Stimulated activated CD8-positive, alpha-beta memory T cell treated with anti-CD3 and anti-CD28 coated beads, Interleukin-15, amount 100 ng/mL, for 4 hours (primary cell): ENCODE measurements at regions not wholly inside any gene's neighbourhood (a gene's known extent, or its start where the extent isn't known, plus 50 kb on each side); places are given as distances from the start of the nearest gene placed in this dataset.
"Not testable (repeated sequence)": the region's sequence is repeated elsewhere in the genome, so short reads cannot be mapped to it uniquely, and the experiment has no call there.

Source experiments
- DNase-seq, 2 donors: peaks; one replicate each; pipeline ENCODE4 v3.0.0-alpha.2; 2020; ENCODE audit warnings: low read depth in 2 of 2

DNA sequence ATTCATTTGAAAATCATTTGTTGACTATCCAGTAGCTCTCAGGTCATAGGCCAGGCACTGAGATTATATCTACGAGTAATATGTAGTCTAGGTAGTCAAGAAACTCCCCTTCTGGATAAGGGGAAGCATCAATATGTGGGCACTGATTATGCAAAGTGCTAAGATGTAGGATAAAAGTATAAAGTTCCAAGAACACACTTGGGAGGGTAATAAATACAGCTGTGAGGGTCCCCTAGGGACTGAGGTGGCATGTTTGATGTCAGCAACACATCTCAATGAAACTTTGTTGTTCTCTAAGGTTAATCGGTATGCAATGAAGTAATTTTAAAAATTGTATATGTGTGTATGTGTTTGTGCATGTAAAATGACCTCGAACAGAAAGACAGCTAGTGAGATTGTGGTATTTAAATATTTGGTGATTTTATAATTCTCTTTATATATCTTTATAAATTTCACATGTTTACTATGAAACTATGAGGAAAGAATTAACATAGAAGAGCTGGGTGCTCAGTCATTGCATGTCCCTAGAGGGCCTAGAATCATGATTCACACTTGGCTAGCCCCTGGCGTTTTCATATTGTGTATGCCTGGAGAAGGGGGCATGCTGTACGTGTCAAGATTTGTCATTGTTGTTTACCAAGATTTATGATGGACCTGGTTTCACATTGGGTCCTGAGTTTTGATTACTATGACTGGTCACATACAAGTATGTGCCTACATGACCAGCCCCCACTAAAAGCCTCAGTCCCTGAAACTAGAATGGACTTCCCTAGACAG, 140.1 kb upstream of the DUSP10 start:
- no peak for DNase-seq

DNA sequence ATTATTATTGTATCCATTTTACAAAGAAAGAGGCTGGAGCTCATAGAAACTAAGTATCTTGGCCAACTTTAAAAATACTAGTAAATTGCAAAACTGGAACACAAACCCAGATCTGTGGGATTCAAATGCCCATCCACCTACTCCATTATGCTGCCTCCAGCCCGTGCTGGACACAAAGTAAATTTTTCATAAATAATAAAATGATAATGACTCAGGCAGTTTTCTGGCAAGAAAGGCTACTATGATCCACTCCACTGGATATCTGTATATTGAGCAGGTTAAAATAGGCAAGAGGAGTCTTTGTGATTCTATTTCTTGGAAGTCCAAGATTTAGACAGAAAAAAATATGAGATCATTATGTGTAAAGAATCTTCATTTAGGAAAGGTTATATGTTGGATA, 138.3 kb upstream of the DUSP10 start:
- no peak for DNase-seq

GRCh38 chr1:221878134-221878533, 136.2 kb upstream of the DUSP10 start:
- DNase-seq = no peak

- DNase-seq = no peak
These were observed 135.4 kb upstream of the DUSP10 start for GRCh38 chr1:221877311-221877710.

DNA sequence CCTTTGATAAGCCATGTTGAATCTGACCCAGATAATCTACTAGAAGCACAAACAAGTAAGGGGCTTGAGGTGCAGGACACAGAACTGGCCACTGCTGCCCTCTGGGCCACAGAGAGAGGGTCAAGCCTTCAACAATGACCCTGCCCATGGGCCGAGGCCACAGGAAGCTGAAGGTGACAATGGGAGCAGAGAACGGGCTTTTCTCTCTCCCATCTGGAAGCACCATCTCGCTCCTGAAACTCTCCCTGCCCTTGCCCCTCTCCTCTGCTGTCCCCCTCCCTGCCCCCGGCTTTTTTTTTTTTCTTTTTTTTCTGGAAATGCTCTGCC, 133.1 kb upstream of the DUSP10 start:
- no peak for DNase-seq

GRCh38 chr1:221874285-221875003, 132.6 kb upstream of the DUSP10 start:
- no peak for DNase-seq

- DNase-seq = no peak
These were observed 131.8 kb upstream of the DUSP10 start for GRCh38 chr1:221873673-221874072.

DNA sequence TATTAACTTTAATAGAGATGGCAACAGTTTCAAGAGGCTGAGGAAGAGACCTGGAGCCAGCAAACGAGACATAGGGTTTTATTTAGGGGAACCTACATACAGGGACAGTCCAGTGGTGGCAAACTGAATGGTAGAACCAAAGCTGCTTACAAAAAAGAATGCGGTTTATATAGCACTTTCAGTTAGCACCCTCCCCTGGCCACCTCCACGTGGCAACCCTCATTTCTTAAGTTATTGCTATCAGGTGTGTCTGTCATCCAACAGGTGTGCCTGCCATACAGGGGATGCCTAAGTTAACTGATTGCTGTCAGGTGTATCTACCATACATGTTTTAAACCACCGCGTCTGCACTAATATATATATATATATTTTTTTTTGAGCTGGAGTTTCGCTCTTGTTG, 129.2 kb upstream of the DUSP10 start:
- no peak for DNase-seq

DNA sequence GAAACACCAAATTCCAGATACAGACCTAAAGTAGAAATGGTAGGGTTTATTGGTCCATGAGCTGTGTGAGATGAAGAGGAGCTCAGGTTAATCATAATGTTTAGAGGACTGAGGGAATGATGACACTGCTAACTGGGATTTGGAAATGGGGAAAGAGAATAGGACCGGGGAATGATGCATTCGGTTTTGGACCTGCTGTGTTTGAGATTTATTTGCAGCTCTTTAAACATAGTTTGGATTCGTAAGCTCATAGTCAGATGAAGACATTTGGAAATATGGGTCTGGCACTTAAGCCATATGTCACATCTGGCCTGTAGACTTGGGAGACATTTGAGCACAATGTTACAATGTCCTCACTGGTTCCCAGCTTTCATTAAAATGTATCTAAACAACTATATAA, 127.9 kb upstream of the DUSP10 start:
- no peak for DNase-seq

DNA sequence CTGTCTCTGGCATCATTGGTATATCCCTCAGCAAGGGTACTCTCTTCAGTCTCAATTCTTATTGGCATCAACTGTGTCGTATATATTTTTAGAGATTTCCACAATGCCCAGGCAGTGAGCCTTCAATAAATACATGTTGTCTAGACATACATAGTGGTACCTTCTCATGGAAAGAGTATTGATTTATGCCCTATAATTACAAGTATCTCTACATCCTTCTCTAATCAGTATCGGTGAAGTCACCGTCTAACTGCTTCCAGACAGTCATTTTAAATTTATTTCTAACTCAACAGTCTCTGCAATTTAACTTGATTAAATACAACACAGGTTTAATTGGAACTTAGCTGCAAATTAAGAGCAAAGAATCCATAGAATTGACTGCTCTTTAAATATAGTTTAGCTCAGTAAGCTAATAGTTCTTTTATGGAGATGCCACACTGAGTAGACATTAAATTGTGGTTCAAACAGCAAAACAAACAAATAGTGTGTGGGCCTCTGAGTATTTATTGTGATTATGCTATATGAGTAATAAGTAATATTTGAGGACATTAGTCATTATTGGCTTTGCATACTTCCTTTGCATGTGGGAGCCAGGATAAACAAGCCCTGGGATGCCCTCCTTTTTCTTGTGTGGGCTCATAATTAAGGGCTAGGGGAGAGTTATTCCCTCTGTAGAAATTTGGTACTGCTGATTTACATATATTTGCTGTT, 126.9 kb upstream of the DUSP10 start:
- DNase-seq = no peak

DNA sequence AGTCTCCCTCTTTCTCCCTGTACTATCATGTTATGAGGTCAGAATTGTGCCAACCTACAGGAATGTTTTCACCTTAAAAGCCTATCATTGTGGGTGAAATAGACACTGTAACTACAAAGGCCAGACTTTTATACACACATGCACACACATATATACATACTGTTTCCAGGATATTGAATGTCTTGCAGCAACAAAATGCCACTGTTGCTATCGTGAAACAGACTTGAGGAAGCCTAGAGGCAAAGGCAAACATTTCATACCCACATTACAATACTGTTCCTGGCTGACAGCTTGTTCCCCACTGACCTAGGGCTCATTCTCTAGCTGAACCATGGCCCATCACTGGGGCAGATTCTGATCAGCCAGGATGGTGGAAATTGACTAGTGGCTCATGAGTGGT, 125.1 kb upstream of the DUSP10 start:
- no peak for DNase-seq

GRCh38 chr1:221865808-221866207, 123.9 kb upstream of the DUSP10 start:
- no peak for DNase-seq

DNA sequence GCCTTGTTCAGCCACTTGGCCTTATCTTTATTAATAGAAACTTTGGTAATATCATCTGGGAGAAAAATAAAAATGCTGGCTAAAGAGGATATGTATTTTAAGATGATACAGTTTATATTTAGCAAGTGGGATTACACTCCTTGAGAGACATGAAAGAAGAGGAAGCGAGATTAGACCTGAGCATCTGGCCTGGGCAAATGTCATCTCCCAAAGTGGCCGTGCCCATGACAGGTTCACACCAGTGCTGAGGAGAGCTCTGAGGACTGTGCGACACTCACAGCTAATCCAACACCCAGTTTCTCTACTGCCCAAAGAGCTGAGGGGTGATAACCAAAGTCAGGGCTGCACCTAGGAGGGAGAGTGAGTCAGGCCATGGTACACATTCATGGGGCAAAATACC, 121.7 kb upstream of the DUSP10 start:
- DNase-seq = no peak

- no peak for DNase-seq
These were observed 121.1 kb upstream of the DUSP10 start for GRCh38 chr1:221862971-221863370.

DNA sequence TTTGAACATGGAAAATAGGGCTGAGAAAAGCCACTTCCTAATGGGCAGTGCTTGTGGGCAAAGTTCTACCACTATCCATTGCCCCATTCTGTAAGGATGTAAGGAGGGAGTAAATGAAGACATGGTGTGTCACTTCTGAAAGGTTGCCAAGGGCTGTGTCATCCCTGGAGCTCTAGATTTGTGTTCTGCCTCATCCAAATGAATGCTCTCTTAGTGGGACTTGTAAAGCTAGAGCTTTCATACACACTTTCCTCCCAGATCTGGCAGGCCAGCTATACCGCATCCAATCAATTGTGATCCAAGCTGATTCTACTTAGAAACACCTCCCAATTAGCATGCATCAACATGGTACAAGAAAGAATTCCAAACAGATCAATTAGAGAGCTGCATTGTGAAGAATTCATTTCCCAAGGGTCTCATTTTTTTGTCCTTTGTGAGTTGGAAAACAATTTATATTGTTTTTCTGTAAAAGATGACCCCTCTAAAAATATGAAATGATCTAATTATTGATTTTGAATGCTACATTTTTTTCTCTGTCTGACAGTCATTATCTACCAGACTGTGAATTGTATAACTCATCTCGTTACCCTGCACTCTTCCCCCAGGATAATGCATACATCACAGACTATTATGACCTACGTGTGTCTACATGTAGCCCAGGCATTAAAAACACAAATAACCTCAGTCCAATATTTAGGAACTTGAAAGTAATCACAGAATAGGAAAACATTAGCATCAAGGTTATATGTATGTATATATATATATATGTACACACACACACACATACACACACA, 117.1 kb upstream of the DUSP10 start:
- no peak for DNase-seq

DNA sequence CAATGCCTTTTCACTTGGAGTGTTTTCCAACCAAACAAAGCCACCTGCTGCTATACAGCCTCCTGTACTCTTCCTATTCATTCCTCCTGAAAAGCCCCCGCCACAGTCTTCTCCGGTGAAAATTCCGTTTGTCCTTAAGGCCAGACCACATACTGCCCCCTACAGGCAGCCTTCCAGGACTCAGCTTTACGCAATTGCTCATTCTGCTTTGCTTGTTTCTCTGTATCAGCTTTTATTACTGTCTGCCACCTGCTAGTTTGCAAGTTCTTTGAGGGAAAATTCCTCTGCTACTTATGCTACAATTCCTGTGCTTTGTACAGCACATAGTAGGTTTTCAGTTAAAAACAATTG, 115.2 kb upstream of the DUSP10 start:
- DNase-seq = not testable (repeated sequence)

GRCh38 chr1:221856228-221857093, 114.6 kb upstream of the DUSP10 start:
- no peak for DNase-seq

DNA sequence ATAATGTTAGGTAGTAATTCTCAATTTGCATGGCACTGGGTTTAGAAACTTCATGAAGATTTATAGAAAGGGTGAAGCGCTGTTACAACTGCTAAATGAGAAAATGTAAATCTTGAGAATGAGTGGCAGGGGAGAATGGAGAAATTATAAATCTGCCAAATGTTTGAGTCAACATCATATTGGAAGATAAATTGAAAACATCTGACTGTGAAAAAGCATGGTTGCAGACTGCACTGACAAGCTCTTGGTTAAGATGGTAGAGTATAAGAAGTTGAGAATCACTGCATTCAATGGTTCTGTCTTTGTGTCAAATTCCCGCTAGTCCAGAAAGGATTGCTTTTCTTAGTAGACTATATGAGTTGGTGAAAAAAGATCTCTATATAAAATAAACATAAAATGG, 113.3 kb upstream of the DUSP10 start:
- DNase-seq = no peak

- DNase-seq = no peak
These were observed 109.4 kb upstream of the DUSP10 start for GRCh38 chr1:221851336-221851735.

DNA sequence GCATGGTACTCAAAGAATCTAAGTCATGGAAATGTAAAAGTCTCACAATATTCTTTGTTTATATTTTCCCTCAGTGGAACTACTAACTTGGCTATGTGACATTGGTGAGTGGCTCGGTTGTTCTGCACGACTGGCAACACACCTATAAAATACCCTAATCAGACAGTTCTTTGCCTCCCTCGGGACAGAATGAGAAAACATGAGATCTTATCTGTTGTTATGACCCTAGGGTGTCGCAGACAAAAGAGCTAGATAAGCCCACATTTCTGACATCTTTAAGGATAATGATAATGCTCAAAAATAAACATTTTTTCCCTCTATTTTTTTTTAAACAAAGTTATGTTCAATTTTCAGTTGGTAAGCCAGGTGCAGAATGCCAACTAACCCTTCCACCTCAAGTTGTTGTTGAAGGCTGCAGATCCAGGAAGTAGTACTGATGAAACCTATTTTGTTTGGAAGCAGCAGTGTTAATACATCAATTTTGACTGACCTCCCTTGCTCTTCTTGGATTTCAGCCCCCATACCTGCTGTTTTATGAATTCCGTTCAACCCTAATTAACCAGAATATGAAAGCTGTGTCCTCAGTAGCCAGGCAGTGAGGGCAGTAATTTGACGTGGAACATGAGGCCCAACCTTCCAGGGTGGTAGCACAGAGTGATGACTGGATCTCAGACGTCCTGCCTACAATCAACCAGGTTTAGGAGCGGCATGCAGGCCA, 108.7 kb upstream of the DUSP10 start:
- no peak for DNase-seq

- DNase-seq = no peak
These were observed 108.0 kb upstream of the DUSP10 start for GRCh38 chr1:221849897-221850296.
